IMR-90 (cell line): ENCODE measurements at regions not wholly inside any gene's neighbourhood (a gene's known extent, or its start where the extent isn't known, plus 50 kb on each side); places are given as distances from the start of the nearest gene placed in this dataset.

ENCODE experiments used
- ATAC-seq: fragments of 200-7000 bp; cut with Tn5 transposase; 2 replicates; pipeline ENCODE4 v1.9.1; 2020; ENCODE audit warnings: low read depth, mild to moderate bottlenecking, moderate library complexity
- BruUV-seq: library from RNA; stranded (reverse); fragments of 400-500 nt; replicated peaks from 2 replicates; lab custom pipeline; 2021; lab: Mats Ljungman, UMichigan
- CTCF ChIA-PET: fragments of 300-600 bp; formaldehyde crosslinking; extraction: SDS; loops from one replicate; lab custom pipeline; 2021; ENCODE audit warnings: antibody characterized with exemption; lab: Yijun Ruan, JAX
- POLR2A ChIA-PET: fragments of 300-600 bp; sonication (Branson Sonifier 250); formaldehyde crosslinking; loops from one replicate; lab custom pipeline; 2022; ENCODE audit warnings: antibody characterized with exemption; ENCODE audit not compliant: unreplicated experiment; lab: Charles Lee
- DNase-seq: peaks from one replicate; pipeline ENCODE4 v3.0.0; 2013
- H2AFZ ChIP-seq: replicated peaks from 2 replicates; pipeline ENCODE3; 2013; ENCODE audit warnings: low read length, mild to moderate bottlenecking; ENCODE audit not compliant: poor library complexity
- H2AK5ac ChIP-seq: 2 replicates; pipeline ENCODE4 v1.6.1; 2013; ENCODE audit warnings: low read depth, low read length, inconsistent platforms
- H2AK9ac ChIP-seq: replicated peaks from 2 replicates; pipeline ENCODE3; 2013; ENCODE audit warnings: mild to moderate bottlenecking, low read depth, low read length, moderate library complexity; ENCODE audit not compliant: poor library complexity
- H2BK120ac ChIP-seq: 2 replicates; pipeline ENCODE4 v1.6.1; 2013; ENCODE audit warnings: low read depth, low read length, inconsistent platforms
- H2BK15ac ChIP-seq: 3 replicates; pipeline ENCODE4 v1.6.1; 2013; ENCODE audit warnings: low read depth, low read length, inconsistent platforms
- H2BK20ac ChIP-seq: 2 replicates; pipeline ENCODE4 v1.6.1; 2013; ENCODE audit warnings: low read depth, mild to moderate bottlenecking, inconsistent platforms, low read length, moderate library complexity
- H2BK5ac ChIP-seq: 2 replicates; pipeline ENCODE4 v1.6.1; 2013; ENCODE audit warnings: mild to moderate bottlenecking, low read depth, low read length, inconsistent platforms; ENCODE audit not compliant: poor library complexity, severe bottlenecking
- H3K14ac ChIP-seq: replicated peaks from 2 replicates; pipeline ENCODE4 v1.6.1; 2013; ENCODE audit warnings: low read depth, low read length, inconsistent platforms
- H3K18ac ChIP-seq: 2 replicates; pipeline ENCODE4 v1.6.1; 2013; ENCODE audit warnings: low read depth, low read length, control low read depth
- H3K23ac ChIP-seq: 2 replicates; pipeline ENCODE4 v1.6.1; 2013; ENCODE audit warnings: low read depth, low read length, inconsistent platforms
- H3K27ac ChIP-seq: 2 replicates; pipeline ENCODE4 v1.5.1; 2013; ENCODE audit warnings: mild to moderate bottlenecking, control low read depth, low read length; ENCODE audit not compliant: insufficient read depth
- H3K27me3 ChIP-seq: 2 replicates; pipeline ENCODE4 v1.6.1; 2013; ENCODE audit warnings: low read length; ENCODE audit not compliant: control insufficient read depth, insufficient read depth
- H3K36me3 ChIP-seq: 2 replicates; pipeline ENCODE4 v1.6.1; 2013; ENCODE audit warnings: low read length, mixed read lengths; ENCODE audit not compliant: control insufficient read depth, insufficient read depth
- H3K4ac ChIP-seq: 2 replicates; pipeline ENCODE4 v1.6.1; 2013; ENCODE audit warnings: low read depth, low read length, inconsistent platforms
- H3K4me1 ChIP-seq: 2 replicates; pipeline ENCODE4 v1.6.1; 2013; ENCODE audit warnings: low read length, mixed read lengths; ENCODE audit not compliant: control insufficient read depth, insufficient read depth
- H3K4me2 ChIP-seq: 2 replicates; pipeline ENCODE4 v1.6.1; 2013; ENCODE audit warnings: low read depth, mild to moderate bottlenecking, control low read depth, low read length, moderate library complexity
- H3K4me3 ChIP-seq: 2 replicates; pipeline ENCODE4 v1.5.1; 2013; ENCODE audit warnings: low read depth, mild to moderate bottlenecking, control low read depth, low read length, moderate library complexity; ENCODE audit not compliant: insufficient read depth
- H3K56ac ChIP-seq: 2 replicates; pipeline ENCODE4 v1.6.1; 2013; ENCODE audit warnings: low read length, inconsistent platforms; ENCODE audit not compliant: insufficient read depth; ENCODE audit errors: extremely low read depth
- H3K79me1 ChIP-seq, 2 experiments: 2 replicates each; pipeline ENCODE4 v1.6.1; 2013; ENCODE audit warnings: low read length in 2 of 2, inconsistent platforms in 1 of 2, low read depth in 1 of 2
- H3K9ac ChIP-seq: 2 replicates; pipeline ENCODE4 v1.6.1; 2013; ENCODE audit warnings: low read depth, low read length, control low read depth
- H3K9me1 ChIP-seq: 2 replicates; pipeline ENCODE4 v1.6.1; 2013; ENCODE audit warnings: low read length, inconsistent platforms; ENCODE audit not compliant: insufficient read depth
- H3K9me3 ChIP-seq: 2 replicates; pipeline ENCODE4 v1.6.1; 2013; ENCODE audit warnings: low read length; ENCODE audit not compliant: control insufficient read depth, insufficient read depth
- H4K20me1 ChIP-seq: 2 replicates; pipeline ENCODE4 v1.6.1; 2013; ENCODE audit warnings: low read length, inconsistent platforms; ENCODE audit not compliant: insufficient read depth
- H4K5ac ChIP-seq: 2 replicates; pipeline ENCODE4 v1.6.1; 2013; ENCODE audit warnings: mild to moderate bottlenecking, low read depth, low read length, control low read depth
- H4K8ac ChIP-seq, 2 experiments: 2 replicates each; pipeline ENCODE4 v1.6.1; 2013; ENCODE audit warnings: low read depth in 2 of 2, low read length in 2 of 2, control low read depth in 1 of 2, inconsistent platforms in 1 of 2
- H4K91ac ChIP-seq: 2 replicates; pipeline ENCODE4 v1.6.1; 2013; ENCODE audit warnings: low read depth, low read length, inconsistent platforms; ENCODE audit not compliant: insufficient read depth
- BHLHE40 ChIP-seq: fragments of 150-350 bp; IDR thresholded peaks from 2 replicates; pipeline ENCODE4 v1.6.1; 2016; ENCODE audit warnings: mild to moderate bottlenecking, low read depth, low read length
- CEBPB ChIP-seq: IDR thresholded peaks from 2 replicates; pipeline ENCODE4 v1.6.1; 2012; ENCODE audit warnings: low read depth, low read length, improper control_type of control experiment
- CHD1 ChIP-seq: IDR thresholded peaks from 2 replicates; pipeline ENCODE4 v1.6.1; 2012; ENCODE audit warnings: low read depth, low read length, improper control_type of control experiment
- CTCF ChIP-seq: conservative IDR thresholded peaks from 2 replicates; pipeline ENCODE4 v1.5.1; 2012; ENCODE audit warnings: mild to moderate bottlenecking, low read depth, low read length, improper control_type of control experiment
- ELK1 ChIP-seq: fragments of 150-350 bp; IDR thresholded peaks from 2 replicates; pipeline ENCODE4 v1.6.1; 2016; ENCODE audit warnings: low read depth, mild to moderate bottlenecking, low read length, moderate library complexity, borderline replicate concordance
- FOS ChIP-seq: fragments of 150-350 bp; IDR thresholded peaks from 2 replicates; pipeline ENCODE4 v1.6.1; 2016; ENCODE audit warnings: low read depth, low read length
- MAFK ChIP-seq: IDR thresholded peaks from 2 replicates; pipeline ENCODE4 v1.6.1; 2012; ENCODE audit warnings: low read depth, low read length, improper control_type of control experiment
- MAZ ChIP-seq: IDR thresholded peaks from 2 replicates; pipeline ENCODE4 v1.6.1; 2012; ENCODE audit warnings: low read depth, mild to moderate bottlenecking, low read length, improper control_type of control experiment, moderate library complexity, borderline replicate concordance
- MXI1 ChIP-seq: IDR thresholded peaks from 2 replicates; pipeline ENCODE4 v1.6.1; 2012; ENCODE audit warnings: low read depth, mild to moderate bottlenecking, low read length, moderate library complexity, borderline replicate concordance
- NFE2L2 ChIP-seq: fragments of 150-350 bp; IDR thresholded peaks from 2 replicates; pipeline ENCODE4 v1.6.1; 2016; ENCODE audit warnings: low read depth, mild to moderate bottlenecking, low read length
- POLR2A ChIP-seq: IDR thresholded peaks from 2 replicates; pipeline ENCODE4 v1.6.1; 2012; ENCODE audit warnings: mild to moderate bottlenecking, low read depth, low read length
- RAD21 ChIP-seq: IDR thresholded peaks from 2 replicates; pipeline ENCODE4 v1.6.1; 2012; ENCODE audit warnings: low read length, improper control_type of control experiment
- RCOR1 ChIP-seq: IDR thresholded peaks from 2 replicates; pipeline ENCODE4 v1.6.1; 2012; ENCODE audit warnings: mild to moderate bottlenecking, low read length, improper control_type of control experiment; ENCODE audit not compliant: insufficient replicate concordance
- RFX5 ChIP-seq: IDR thresholded peaks from 2 replicates; pipeline ENCODE4 v1.8.0; 2012; ENCODE audit warnings: low read depth, mild to moderate bottlenecking, low read length, moderate library complexity
- SMC3 ChIP-seq: fragments of 150-350 bp; IDR thresholded peaks from 2 replicates; pipeline ENCODE4 v1.6.1; 2016; ENCODE audit warnings: low read depth, mild to moderate bottlenecking, antibody characterized with exemption, low read length, moderate library complexity
- USF2 ChIP-seq: fragments of 150-350 bp; IDR thresholded peaks from 2 replicates; pipeline ENCODE4 v1.6.1; 2017; ENCODE audit warnings: mild to moderate bottlenecking, antibody characterized with exemption, low read length, low read depth
- WGBS, 2 experiments: methylation state at CpG; one replicate each; pipeline versions ENCODE4 v1.1.5 to v1.1.7; 2013; ENCODE audit warnings: missing lambda C conversion rate in 2 of 2; ENCODE audit not compliant: insufficient read length in 1 of 2; ENCODE audit errors: extremely low coverage in 2 of 2; 5-methylcytosine and 5-hydroxymethylcytosine counted together
- dilution Hi-C: fragments of 300-500 bp; cut with HindIII; formaldehyde crosslinking; loops from one replicate; pipeline ENCODE4 v1.14.3; 2018; ENCODE audit warnings: low sequenced_read_pairs; ENCODE audit not compliant: unreplicated experiment
- in situ Hi-C: fragments of 300-500 bp; cut with MboI; formaldehyde crosslinking; loops from 3 replicates; pipeline ENCODE4 v1.14.3; 2019; ENCODE audit warnings: low sequenced_read_pairs, inconsistent platforms, mixed read lengths
- intact Hi-C: fragments of 100-400 bp; cut with micrococcal nuclease; formaldehyde crosslinking; loops from 2 replicates; pipeline ENCODE4 v1.10.0; 2022

GRCh38 chr6:118719351-118720124, 68.1 kb upstream of the CEP85L start:
- Histone ChIP-seq H3K9ac (no peak overlapping the region), H3K4me2 (no peak overlapping the region), H3K9me3 (no peaks in the 10 kb centered on the region), H3K4ac (no peak overlapping the region), H3K79me1 (no peaks in the 10 kb centered on the region), H3K4me1 (no peaks in the 10 kb centered on the region), H2BK15ac (no peak overlapping the region), H3K4me3 (no peak overlapping the region), H3K14ac (no peak overlapping the region), H4K20me1 (no peaks in the 10 kb centered on the region), H2BK20ac (no peak overlapping the region), H2BK5ac (no peak overlapping the region), H4K5ac (no peak overlapping the region), H2AK9ac (no peak overlapping the region), H3K9me1 (peaks cover 3% of the 10 kb centered on the region; the same call in 1 of the 2 replicates), H3K27me3 (no peaks in the 10 kb centered on the region; the same call in 1 of the 2 replicates), H4K91ac (no peak overlapping the region), H3K23ac (no peak overlapping the region), H4K8ac (no peak overlapping the region), H2AK5ac (no peak overlapping the region), H3K27ac (no peak overlapping the region), H3K18ac (no peak overlapping the region), H3K36me3 (no peaks in the 10 kb centered on the region), H3K56ac (no peak overlapping the region), H2BK120ac (no peak overlapping the region), H2AFZ (no peak overlapping the region)
- intact Hi-C loops, result no loop called here
- 100% methylated on average over 1 of the region's 6 CpGs; no CpG with 5 or more reads in 1 of the 2 experiments for WGBS, 2 experiments
- ChIA-PET CTCF (no interaction called here), POLR2A (no interaction called here)
- BruUV-seq, result no TSS peak
- in situ Hi-C loops, result no loop called here
- dilution Hi-C loops, result no loop called here
- no peak for ATAC-seq
- no peak for DNase-seq
- no peak for TF ChIP-seq NFE2L2
- TF ChIP-seq FOS, result no peak
- TF ChIP-seq POLR2A, result no peak
- TF ChIP-seq CEBPB, result no peak
- no peak for TF ChIP-seq ELK1
- no peak for TF ChIP-seq MAZ
- TF ChIP-seq USF2, result no peak
- no peak for TF ChIP-seq BHLHE40
- no peak for TF ChIP-seq RAD21
- no peak for TF ChIP-seq RCOR1
- TF ChIP-seq MAFK, result no peak
- no peak for TF ChIP-seq CTCF
- TF ChIP-seq CHD1, result no peak
- no peak for TF ChIP-seq MXI1
- TF ChIP-seq RFX5, result no peak
- TF ChIP-seq SMC3, result no peak
